ENCODE measurements at regions not wholly inside any gene's neighbourhood (a gene's known extent, or its start where the extent isn't known, plus 50 kb on each side); places are given as distances from the start of the nearest gene placed in this dataset.
A peak's percentile ranks its signal among the peaks of the same experiment; 100 is the strongest.

- Histone ChIP-seq H3K36me3 (ENCODE audit: control insufficient read depth, insufficient read depth, low read length) (no peaks in the 10 kb centered on the region), H3K27me3 (ENCODE audit: control insufficient read depth, insufficient read depth, low read length) (no peaks in the 10 kb centered on the region), H3K4me3 (ENCODE audit: low read depth, low read length) (no peak overlapping the region)
- no peak for FAIRE-seq
- DNase-seq (ENCODE audit: low read depth) = no peak
- no peak for TF ChIP-seq CTCF (IDR thresholded peaks at IDR 0.05; ENCODE audit: insufficient read depth, low read length, severe bottlenecking)
Observed at GRCh38 chr4:38390969-38391545, 272.9 kb upstream of the KLF3 start.

- no peak for TF ChIP-seq CTCF (IDR thresholded peaks at IDR 0.05; ENCODE audit: insufficient read depth, low read length, severe bottlenecking)
- no peak for FAIRE-seq
- Histone ChIP-seq H3K4me3 (ENCODE audit: low read depth, low read length) (no peak overlapping the region), H3K27me3 (ENCODE audit: control insufficient read depth, insufficient read depth, low read length) (no peaks in the 10 kb centered on the region), H3K36me3 (ENCODE audit: control insufficient read depth, insufficient read depth, low read length) (no peaks in the 10 kb centered on the region)
- DNase-seq (ENCODE audit: low read depth) = no peak
Observed at GRCh38 chr4:38392223-38392855, 271.7 kb upstream of the KLF3 start.

- Histone ChIP-seq H3K4me3 (ENCODE audit: low read depth, low read length) (no peak overlapping the region), H3K36me3 (ENCODE audit: control insufficient read depth, insufficient read depth, low read length) (no peaks in the 10 kb centered on the region), H3K27me3 (ENCODE audit: control insufficient read depth, insufficient read depth, low read length) (no peaks in the 10 kb centered on the region)
- FAIRE-seq = no peak
- no peak for TF ChIP-seq CTCF (IDR thresholded peaks at IDR 0.05; ENCODE audit: insufficient read depth, low read length, severe bottlenecking)
- DNase-seq (ENCODE audit: low read depth) = peak; percentile 16
Observed at GRCh38 chr4:38396091-38396490, 267.9 kb upstream of the KLF3 start.

- no peak for DNase-seq (ENCODE audit: low read depth)
- H3K27me3 ChIP-seq (ENCODE audit: control insufficient read depth, insufficient read depth, low read length) = no peaks in the 10 kb centered on the region
- H3K4me3 ChIP-seq (ENCODE audit: low read depth, low read length) = no peak overlapping the region
- no peak for TF ChIP-seq CTCF (IDR thresholded peaks at IDR 0.05; ENCODE audit: insufficient read depth, low read length, severe bottlenecking)
- H3K36me3 ChIP-seq (ENCODE audit: control insufficient read depth, insufficient read depth, low read length) = no peaks in the 10 kb centered on the region
- FAIRE-seq = no peak
Observed at GRCh38 chr4:38396845-38397547, 267.0 kb upstream of the KLF3 start.

- Histone ChIP-seq H3K4me3 (ENCODE audit: low read depth, low read length) (no peak overlapping the region), H3K27me3 (ENCODE audit: control insufficient read depth, insufficient read depth, low read length) (no peaks in the 10 kb centered on the region), H3K36me3 (ENCODE audit: control insufficient read depth, insufficient read depth, low read length) (no peaks in the 10 kb centered on the region)
- FAIRE-seq (no peak), DNase-seq (ENCODE audit: low read depth) (no peak)
- no peak for TF ChIP-seq CTCF (IDR thresholded peaks at IDR 0.05; ENCODE audit: insufficient read depth, low read length, severe bottlenecking)
Observed at GRCh38 chr4:38400946-38401345, 263.1 kb upstream of the KLF3 start.
